ENCODE measurements at regions not wholly inside any gene's neighbourhood (a gene's known extent, or its start where the extent isn't known, plus 50 kb on each side); places are given as distances from the start of the nearest gene placed in this dataset.

DNA sequence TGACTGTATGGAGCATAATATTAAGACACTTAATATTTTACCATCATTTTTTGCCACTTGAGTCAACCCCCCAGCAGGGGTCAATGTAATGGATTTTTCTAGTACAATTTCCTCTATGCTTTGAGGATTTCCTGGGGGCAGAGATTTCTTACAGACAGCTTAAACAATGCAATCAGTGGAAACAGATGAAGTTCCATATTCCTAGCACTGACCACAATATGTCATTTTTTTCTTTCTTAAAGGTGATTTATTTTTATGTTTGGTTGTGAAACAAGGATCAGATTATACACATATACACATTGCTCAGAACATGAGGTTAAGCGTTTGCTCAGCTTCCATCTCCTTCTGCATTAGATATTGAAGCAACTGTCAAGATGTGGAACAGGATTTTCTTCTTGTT is 82.0 kb upstream of the ID4 start:
- dilution Hi-C loops (cut with MboI; ENCODE audit: extremely low pct_ligation_motif_present, low sequenced_read_pairs) = no loop called here
- no TSS peak for BruUV-seq (replicated peaks)

More for the DNA sequence above, 82.0 kb upstream of the ID4 start:
- Histone ChIP-seq H3K9me3 (replicated peaks; ENCODE audit: control insufficient read depth, insufficient read depth, low read length) (no peaks in the 10 kb centered on the region), H3K4me2 (ENCODE audit: insufficient read depth, low read length) (no peak overlapping the region), H4K20me1 (replicated peaks; ENCODE audit: control insufficient read depth, extremely low read depth, insufficient read depth, low read length) (no peaks in the 10 kb centered on the region), H3K9ac (replicated peaks; ENCODE audit: extremely low read depth, insufficient read depth, low read length) (no peak overlapping the region), H3K4me3 (replicated peaks in 1 of 3; ENCODE audit: insufficient read depth in 1 of 3, low read depth in 1 of 3, low read length in 3 of 3) (no peak overlapping the region), H2AFZ (ENCODE audit: low read depth, low read length) (no peak overlapping the region), H3K27me3 (ENCODE audit: control insufficient read depth in 2 of 2, insufficient read depth in 2 of 2, low read length in 2 of 2) (no peaks in the 10 kb centered on the region), H3K4me1 (ENCODE audit: control insufficient read depth, extremely low read depth, insufficient read depth, low read length) (no peaks in the 10 kb centered on the region), H3K36me3 (ENCODE audit: control insufficient read depth in 2 of 2, extremely low read depth in 1 of 2, insufficient read depth in 2 of 2, low read length in 2 of 2) (no peaks in the 10 kb centered on the region), H3K9me1 (replicated peaks; ENCODE audit: control insufficient read depth, extremely low read depth, insufficient read depth, low read length) (no peaks in the 10 kb centered on the region), H3K27ac (ENCODE audit: insufficient read depth, low read depth, low read length) (no peak overlapping the region), H3K79me2 (ENCODE audit: control insufficient read depth, insufficient read depth, low read length) (no peaks in the 10 kb centered on the region)
- TF ChIP-seq, protein P1, sequence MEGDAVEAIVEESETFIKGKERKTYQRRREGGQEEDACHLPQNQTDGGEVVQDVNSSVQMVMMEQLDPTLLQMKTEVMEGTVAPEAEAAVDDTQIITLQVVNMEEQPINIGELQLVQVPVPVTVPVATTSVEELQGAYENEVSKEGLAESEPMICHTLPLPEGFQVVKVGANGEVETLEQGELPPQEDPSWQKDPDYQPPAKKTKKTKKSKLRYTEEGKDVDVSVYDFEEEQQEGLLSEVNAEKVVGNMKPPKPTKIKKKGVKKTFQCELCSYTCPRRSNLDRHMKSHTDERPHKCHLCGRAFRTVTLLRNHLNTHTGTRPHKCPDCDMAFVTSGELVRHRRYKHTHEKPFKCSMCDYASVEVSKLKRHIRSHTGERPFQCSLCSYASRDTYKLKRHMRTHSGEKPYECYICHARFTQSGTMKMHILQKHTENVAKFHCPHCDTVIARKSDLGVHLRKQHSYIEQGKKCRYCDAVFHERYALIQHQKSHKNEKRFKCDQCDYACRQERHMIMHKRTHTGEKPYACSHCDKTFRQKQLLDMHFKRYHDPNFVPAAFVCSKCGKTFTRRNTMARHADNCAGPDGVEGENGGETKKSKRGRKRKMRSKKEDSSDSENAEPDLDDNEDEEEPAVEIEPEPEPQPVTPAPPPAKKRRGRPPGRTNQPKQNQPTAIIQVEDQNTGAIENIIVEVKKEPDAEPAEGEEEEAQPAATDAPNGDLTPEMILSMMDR (IDR thresholded peaks at IDR 0.05; ENCODE audit: extremely low read depth in 1 of 2, insufficient read depth in 1 of 2, low read depth in 1 of 2, low read length in 2 of 2) = no peak
- TF ChIP-seq MAX (IDR thresholded peaks at IDR 0.05; ENCODE audit: insufficient read depth, insufficient read length) = no peak
- no peak for TF ChIP-seq POLR2AphosphoS5 (IDR thresholded peaks at IDR 0.05; ENCODE audit: insufficient read depth, low read depth, low read length)
- TF ChIP-seq JUN (IDR thresholded peaks at IDR 0.05; ENCODE audit: borderline replicate concordance, insufficient read depth, insufficient read length, low read depth) = no peak
- TF ChIP-seq GATA2 (IDR thresholded peaks at IDR 0.05; ENCODE audit: insufficient read depth, insufficient read length, low read depth, low read length) = no peak
- TF ChIP-seq POLR2A (IDR thresholded peaks at IDR 0.05; ENCODE audit: low read depth, low read length) = no peak
- TF ChIP-seq EZH2 (IDR thresholded peaks at IDR 0.05; ENCODE audit: borderline replicate concordance, low read depth, low read length, severe bottlenecking) = no peak
- TF ChIP-seq MYC (IDR thresholded peaks at IDR 0.05; ENCODE audit: low read depth, low read length) = no peak
- no peak for FAIRE-seq
- intact Hi-C loops (cut with micrococcal nuclease) = no loop called here
- POLR2A ChIA-PET = no interaction called here
- CTCF ChIA-PET = no interaction called here
- no peak for DNase-seq (ENCODE audit: low read depth, low spot score)

Measured in endothelial cell of umbilical vein (primary cell).